Tongue (tissue), 1 donor: ENCODE measurements at regions not wholly inside any gene's neighbourhood (a gene's known extent, or its start where the extent isn't known, plus 50 kb on each side); places are given as distances from the start of the nearest gene placed in this dataset.
A peak's percentile ranks its signal among the peaks of the same experiment; 100 is the strongest.

ENCODE experiments used
- DNase-seq: peaks from one replicate; pipeline ENCODE4 v3.0.0-alpha.2; 2015

DNA sequence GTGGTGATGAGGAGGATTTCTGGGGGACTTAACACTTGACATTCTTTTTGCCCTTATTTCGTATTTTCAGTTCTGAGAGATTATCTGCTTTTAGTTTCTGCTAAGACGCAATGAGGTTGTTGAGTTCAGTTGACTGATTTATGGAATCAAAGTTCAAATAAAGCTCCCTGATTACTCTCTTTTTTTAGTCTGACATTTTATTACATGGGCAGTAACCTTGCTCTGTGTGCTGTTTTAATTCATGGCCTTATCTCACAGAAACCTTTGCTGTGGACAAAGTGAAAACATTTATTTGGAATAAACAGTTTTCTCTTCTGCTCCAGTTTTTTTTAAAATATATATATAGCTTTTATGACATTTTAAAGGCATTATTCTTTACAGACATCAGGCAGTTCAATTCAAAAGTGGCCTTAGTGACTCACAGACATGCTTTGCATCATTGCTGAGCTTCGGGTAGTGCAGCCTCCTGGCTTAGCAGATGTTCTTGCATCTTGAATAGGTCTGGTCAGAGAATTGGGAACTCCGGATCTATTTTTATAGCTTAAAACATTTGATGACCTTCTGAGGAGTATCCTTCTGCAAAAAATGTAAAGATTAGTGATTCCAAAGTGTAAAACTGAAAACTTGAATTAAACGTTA is 162.9 kb downstream of the FAM170A start:
- DNase-seq, result no peak

DNA sequence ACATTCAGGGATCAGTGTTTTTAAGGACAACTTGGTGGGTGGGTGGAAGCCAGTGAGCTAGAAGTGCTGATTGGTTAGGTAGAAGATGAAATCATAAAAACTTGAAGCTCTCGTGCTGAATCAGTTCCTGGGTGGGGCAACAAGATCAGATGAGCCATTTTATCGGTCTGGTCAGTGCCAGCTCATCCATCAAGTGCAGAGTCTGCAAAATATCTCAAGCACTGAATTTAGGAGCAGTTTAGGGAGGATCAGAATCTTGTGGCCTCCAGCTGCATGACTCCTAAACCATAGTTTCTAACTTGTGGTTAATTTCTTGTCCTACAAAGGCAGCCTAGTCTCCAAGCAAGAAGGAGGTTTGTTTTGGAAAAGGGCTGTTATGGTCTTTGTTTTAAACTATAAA is 166.4 kb downstream of the FAM170A start:
- DNase-seq, result no peak

DNA sequence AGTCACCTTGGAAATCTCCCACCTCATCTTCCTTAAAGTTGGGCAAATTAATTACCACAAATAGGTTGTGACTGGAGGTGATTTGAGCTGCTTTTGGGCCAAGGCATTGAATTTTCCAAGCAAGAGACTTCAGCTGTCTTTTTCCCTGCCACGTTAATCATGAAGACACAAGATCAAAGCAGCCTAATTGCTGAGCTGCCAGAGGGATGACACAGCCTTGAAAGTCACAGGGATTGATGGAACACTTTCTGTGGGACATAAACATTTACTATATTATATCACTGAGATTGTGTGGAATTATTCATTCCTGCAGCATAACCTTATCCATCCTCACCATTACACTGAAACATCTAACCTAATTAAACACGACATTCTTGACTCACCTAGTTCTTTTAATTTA is 172.2 kb downstream of the FAM170A start:
- no peak for DNase-seq

DNA sequence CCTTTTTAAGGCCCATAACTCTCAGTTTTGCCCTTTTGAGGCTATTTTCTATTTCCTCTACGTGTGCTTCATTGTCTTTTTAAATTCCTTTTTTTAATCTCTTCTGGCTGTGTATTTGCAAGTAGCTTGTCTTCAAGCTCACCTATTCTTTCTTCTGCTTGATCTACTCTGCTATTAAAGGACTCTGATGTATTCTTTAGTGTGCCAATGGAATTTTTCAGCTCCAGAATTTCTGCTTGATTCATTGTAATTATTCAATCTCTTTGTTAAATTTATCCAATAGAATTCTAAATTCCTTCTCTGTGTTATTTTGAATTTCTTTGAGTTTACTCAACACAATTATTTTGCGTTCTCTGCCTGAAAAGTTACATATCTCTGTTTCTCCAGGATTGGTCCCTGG is 178.7 kb downstream of the FAM170A start:
- no peak for DNase-seq

DNA sequence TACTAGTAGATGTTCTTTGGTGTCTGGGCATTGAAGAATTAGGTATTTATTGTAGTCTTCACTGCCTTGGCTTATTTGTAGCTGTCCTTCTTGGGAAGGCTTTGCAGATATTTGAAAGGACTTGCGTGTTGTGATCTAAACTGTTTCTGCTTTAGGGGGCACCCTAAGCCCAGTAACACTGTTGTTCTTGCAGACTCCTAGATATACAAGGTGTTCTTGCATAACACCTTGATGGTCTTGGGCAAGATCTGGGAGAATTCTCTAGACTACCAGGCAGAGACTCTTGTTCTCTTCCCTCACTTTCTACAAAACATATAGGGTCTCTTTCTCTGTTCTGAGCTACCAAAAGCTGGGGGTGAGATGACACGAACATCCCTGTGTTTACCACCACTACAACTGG is 179.1 kb downstream of the FAM170A start:
- DNase-seq, result no peak

DNA sequence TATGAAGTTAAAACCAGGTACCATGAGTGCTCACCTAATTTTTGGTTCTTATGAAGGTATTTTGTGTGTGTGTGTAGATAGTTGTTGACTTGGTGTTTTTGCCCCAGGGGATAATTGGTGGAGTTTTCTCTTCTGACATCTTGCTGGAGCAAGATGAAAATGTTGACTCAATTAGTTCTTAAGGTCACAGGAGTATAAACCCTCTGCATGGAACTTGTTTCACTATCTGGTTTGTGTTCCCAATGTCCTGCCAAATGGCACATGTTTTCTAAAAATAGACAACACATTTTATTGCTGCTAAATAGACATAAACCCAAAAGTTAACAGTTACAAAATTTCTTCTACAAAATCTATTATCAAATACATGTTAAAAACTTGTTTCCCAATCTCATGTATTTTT is 180.9 kb downstream of the FAM170A start:
- no peak for DNase-seq

DNA sequence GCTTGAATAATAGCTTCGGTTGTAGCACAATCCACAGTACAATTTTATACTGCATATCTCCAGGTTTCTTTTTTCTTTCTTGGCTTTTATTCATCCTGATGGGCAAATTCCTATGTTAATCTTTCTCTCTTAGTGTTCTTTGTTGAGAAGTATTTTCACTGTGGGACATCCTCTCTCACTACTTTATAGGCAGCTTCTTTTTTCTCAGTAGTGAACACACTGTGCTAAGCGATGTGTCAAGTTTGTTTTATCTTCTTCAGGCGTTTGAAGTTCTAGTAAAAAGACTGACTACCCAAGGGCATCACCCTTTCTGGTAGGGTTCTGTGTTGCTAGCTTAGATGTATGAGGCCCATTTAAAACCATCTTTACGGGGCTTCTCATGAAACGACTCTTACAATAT is 182.1 kb downstream of the FAM170A start:
- no peak for DNase-seq

DNA sequence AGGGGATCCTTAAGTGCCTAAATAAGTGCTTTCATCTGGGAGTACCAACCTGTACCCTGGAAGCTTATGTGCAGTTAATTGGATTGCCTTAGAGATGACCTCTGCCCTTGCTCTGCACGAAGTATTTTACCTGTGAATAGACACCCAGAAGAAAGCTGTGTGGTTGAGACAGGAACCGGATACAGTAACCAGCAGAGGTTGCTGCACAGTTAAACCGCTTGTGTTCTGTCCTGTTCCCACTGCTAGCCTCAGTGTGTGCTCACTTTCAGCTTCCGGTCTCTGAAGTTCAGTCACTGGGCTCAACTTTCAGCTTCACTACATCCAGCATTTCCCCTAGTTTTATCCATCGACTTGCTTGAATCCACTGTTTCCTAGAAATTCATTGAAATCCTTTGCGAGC is 185.3 kb downstream of the FAM170A start:
- DNase-seq, result no peak

DNA sequence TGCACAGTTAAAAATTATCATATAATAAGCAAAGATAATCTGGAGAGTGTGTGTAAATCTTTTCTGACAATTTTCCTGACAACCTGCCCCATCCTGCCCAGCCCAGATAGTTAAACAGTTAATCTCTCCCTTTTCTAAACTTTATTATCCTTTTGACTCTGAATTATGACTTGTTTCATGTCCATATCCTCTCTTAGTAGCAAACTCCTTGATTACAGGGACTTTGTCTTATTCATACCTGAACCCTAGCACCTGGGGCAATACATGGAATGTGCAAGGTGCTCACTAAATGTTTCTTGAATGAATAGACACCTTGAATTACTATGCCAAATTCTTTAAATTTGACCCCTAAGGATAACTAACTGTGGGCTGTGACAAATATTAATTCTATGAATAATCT is 186.7 kb downstream of the FAM170A start:
- no peak for DNase-seq

DNA sequence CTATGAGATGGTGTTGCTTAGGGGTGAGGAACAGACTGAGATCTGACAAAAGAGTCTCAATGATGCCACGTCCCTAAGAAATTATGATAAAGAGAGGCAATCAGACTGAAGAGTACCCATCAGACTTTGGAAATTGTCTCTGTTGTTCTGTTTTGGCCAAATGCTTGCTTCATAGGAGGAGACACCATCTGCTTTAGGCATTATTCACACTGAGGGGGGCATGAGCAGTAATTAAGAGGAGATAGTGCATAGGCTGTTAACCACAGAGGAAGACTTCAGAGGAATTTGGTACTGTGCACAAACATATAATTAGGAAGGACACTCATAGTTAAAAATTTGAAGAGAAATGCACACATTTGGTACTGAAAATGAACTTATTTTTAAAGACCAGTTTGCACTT is 190.7 kb downstream of the FAM170A start:
- no peak for DNase-seq

DNA sequence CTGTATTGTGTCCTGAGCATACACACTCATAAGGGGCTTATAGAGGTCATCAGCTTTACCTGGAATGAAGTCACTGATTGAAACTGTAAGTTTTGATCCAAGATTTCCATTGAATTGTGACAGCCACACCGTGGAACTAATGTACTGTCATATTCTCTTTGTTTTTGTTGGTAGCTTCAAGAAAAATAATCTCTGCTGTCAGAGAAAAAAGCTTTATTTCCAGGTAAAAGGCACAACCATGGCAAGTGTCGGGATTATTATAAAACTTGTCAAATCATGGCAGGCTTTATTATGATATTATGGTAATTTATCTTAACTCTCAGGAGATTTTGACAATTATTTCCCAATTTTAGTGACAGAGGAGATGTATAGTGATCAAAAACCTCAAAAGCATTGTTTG is 191.2 kb downstream of the FAM170A start:
- no peak for DNase-seq

DNA sequence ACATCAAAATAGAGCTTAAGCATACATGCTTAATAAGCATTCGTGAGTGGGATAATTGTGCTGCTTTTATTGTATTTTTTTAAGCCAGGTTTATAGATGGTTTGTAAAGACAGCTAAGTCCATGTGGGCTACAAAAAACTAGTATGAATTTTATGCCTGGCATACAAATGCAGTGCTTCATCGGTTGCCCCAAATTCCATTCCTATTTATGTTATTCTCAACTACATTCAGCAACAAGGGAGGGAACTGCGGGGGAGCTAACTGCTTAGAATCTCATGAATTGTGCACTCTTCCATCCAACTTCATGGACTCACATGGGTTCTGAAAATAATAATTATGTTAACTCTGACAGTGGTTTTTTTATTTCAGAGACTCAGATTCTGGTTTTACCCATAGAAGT is 199.2 kb downstream of the FAM170A start:
- DNase-seq, result no peak

DNA sequence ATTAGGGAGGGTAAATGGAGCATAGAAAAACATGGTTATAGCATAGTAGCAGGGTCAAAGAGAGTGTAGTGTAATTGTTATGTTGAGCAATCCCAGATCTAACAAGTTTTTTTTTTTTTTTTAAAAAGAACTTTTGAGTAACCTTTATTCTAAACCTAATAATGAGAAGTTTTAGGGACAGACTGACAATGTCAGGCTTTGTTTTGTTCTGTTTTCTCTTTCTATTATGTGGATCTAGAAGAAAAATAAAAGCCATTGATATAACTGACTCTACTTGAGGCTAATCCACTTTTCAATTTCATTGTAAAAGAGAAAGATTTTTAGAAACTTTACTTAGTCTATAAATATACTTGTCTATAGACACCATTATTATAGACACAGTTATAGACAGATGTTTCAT is 200.0 kb downstream of the FAM170A start:
- DNase-seq, result no peak

DNA sequence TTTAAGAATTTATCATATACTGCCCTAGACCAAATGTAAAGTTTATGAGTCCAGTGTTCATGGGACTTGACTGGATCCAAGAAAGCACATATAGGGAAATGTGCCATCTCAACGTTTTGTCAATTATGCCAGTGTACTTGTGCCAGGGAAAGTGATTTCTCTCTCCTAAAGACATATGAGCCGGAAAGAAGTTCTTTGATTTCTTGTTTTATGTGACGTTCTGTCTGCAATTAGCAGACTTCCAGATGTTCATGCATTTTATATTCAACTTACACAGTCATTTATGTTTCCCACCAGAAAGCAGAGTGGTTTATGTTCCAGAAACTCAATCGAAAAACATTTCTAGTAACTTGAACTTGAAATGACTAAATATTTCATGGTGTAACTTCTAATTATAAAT is 203.8 kb downstream of the FAM170A start:
- DNase-seq, result peak; percentile 2

DNA sequence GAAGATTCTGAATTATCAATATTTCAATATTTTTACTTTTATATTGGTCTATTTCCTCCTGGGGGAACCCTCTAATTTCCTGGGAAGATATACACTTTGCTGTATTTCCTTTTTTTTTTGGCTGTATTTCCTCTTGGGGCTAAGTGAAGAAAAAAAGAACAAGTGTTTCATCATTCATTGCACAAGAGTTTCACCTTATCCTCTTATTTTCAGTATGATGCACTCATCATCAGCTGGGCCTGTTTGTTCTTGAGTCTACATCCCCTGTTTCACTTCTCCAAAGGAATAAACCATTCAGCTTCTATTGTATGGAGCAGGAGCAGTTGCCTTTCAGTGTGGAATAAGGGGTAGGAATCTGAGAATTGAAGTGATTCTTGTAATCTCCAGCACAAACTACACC is 210.8 kb downstream of the FAM170A start:
- DNase-seq, result no peak

DNA sequence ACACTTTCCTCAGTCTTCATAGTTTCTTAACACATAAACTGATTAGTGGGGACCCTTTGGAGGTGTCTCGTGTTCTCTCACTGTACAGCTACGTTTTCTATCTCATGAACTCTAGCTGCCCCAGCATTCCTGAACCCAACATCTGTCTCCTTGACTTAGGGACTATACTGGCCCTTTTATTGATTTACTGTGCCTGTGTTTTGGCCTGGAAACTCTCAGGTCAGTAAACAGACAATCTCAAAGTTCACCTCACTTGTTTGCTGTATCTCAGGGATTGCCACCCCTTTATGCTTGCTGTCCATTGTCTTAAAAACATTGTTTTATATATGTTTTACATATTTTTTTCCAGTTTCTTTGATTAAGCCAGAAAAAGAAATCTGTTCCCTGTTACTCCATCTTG is 222.8 kb downstream of the FAM170A start:
- DNase-seq, result no peak

DNA sequence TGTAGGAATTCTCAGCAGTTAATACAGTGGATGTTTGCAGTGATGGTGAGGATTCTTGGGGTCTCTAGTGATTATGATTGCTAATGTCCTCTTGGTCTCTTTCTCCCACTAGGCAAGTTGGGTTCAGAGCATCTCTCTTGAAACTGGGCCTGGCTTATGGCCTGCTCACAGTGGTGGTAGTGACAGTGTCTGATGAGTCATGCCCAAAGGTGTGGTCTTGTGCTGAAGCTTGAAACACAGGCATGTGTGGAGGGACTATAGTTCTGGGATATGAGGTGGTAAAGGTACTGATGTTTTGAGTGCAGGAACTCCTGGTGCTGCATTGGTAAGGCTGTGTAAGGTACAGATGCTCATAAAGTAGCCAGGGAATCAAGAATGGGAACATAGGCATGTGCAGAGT is 231.1 kb downstream of the FAM170A start:
- DNase-seq, result no peak

DNA sequence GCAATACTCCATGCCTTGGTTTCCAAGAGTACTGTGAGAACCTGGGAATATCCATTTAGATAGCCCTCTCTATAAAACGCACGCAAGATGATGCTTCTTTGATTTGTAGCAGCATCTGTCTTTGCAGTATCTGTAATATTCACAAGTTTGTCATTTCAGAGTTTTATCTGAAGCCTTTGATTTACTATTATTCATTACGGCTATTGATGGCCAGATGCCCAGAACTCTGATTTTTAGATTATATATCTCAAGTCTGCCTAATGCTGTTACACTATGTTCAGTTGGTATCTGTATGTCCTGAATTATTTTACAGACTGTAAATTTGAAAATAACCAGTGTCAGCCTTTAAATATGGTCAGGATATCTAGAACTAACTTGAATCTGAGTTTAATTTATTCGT is 233.3 kb downstream of the FAM170A start:
- DNase-seq, result no peak

DNA sequence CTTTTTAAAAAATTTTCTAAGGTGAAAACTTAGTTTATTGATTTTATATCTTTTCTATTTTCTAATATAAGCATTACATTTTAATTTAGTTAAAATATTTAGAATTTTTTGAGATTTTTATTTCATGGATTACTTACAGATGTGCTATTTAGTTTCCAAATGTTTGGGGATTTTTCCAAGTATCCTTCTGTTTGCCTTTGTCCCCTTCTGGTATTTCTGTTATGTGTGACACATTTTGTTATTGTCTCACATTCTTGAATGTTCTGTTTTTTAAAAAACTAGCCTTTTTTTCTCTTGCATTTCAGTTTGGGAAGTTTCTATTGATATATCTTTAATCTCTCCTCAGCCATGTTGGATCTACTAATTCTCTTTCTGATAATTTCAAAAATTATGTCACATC is 234.9 kb downstream of the FAM170A start:
- no peak for DNase-seq

DNA sequence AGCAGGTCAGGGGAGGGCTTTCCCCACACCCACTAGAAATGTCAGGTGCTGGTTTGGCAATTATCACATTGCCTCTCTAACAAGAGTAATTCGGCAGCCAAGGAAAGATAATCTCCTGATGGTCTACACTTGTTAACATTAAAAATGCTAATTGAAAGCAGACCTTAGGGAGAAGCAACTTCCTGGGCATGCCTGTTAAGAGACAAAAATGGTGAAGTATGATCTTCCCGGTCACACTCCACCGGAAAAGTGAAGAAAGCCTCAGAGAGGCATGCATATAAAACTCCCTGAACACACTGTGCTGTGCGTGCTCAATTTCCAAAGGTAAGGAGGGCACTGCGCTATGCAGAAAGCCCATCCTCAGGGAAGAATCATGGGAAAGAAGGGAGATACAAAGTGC is 244.3 kb downstream of the FAM170A start:
- no peak for DNase-seq

DNA sequence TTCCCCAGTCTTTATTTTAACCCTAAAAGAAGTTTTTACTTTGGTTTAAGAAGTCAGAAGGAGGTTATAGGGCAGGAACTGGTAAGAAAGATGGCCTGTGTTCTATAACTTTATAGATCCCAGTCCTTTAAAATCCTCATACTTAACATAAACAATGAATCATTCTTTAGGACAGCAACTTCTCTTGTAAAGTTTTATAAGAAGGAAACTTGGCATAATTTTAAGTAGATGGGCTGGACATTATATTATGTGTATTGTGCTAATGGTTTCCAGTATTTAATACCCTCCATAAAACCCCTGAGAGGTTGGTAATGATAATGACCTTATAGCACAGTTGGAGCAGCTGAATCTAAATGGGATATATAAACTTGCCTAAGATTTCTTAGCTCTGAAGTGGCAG is 247.2 kb downstream of the FAM170A start:
- DNase-seq, result no peak

DNA sequence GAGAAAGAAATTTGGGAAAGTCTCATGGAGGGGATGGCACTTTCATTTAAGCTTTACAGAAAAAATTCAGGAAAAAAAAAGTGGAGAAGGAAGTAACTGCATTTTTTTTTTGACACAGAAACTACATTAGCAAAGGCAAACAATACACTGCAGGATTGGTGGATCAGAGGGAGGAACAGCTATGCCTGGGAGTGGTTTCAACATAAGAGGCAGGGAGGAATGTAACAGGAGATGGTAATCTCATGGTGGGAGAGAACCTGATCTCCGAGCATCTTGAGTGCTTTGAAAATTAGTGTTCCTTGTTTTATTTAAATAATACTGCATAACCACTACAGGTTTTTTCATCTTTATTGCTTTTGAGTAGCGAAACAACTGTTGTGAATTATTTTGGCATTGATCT is 249.4 kb downstream of the FAM170A start:
- DNase-seq, result no peak

DNA sequence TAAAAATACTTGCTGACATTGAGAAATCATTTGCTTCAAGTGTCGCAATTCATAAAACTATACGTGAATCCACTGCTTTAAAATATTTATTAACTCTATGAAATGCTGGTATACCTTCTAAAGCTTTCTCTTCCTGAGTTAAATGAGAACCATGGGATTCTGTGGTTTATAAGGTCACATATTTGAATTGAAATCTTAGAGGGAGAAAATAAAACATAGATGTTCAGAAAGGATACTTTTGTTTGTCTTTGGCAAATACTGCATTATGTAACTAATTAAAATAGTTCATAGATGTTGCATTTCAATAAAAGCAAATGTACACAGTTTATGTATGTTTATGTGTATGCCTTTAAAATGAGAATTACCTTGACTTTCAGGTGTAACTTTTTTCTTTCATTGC is 250.1 kb downstream of the FAM170A start:
- no peak for DNase-seq

DNA sequence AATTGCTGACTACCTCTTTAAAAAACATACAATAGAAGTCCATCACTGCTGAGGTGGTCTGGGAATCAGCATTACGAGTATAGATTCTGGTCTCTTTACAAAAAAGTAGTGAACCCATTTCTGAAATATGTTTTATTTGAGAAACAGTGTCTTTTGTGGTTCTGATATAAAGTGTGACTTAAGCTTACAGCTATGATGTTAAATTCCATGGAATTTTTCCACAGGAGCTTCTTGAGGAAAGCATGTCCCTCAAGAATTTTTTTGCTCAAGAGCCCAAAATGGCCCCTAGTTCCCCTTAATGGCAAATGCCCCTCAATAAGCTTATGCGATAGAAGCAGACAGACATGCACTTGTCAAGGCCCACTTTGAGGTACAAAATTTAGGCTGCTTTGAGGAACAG is 265.7 kb downstream of the FAM170A start:
- no peak for DNase-seq

DNA sequence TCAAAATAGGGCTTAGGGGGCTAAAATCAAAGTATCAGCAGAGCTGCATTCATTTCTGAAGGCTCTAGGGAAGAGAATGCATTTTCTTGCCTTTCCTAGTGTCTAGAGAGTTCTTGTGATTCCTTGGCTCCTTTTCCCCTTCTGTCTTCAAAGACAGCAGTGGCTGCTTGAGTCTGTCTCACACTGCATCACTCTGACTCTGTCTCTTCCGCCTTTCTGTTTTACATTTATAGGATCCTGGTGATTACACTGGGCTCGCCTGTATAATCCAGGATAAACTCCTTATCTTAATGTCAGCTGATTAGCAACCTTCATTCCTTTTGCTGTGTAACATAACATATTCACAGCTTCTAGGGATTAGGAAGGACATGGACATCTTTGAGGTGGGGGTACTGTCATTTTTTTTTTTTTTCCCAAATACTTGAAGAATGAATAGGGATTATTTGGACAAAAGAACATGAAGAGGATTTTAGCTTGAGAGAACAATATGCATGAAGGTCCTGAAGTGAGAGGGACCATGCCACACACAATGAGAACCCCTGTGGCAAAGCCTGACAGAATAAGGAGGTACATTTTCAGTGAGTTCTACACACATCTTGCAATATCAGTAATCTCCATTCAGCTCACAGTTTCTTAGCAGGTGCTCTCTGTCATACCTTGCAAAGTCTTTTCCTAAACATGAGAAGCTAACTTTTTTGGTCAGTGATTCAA is 267.6 kb downstream of the FAM170A start:
- DNase-seq, result no peak
